ENCODE measurements at regions not wholly inside any gene's neighbourhood (a gene's known extent, or its start where the extent isn't known, plus 50 kb on each side); places are given as distances from the start of the nearest gene placed in this dataset.

DNA sequence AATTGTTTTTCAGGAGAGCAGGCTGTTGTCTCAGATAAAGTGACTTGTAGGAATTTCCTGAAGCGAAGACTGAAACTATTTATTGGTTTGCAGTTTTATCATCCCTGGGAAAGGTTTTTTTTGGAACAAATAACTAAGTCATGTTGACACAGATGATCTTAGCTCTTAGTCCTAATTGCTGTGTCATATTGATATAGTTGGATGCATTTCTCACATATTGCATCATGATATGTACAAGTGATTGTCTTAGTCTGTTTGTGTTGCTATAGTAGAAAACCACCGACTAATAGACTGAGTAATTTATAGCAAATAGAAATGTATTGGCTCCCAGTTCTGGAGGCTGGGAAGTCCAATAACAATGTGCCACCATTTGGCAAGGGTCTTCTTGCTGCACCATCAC, 397.5 kb upstream of the PPP1R2C start (continued):
- TF ChIP-seq, protein P1, sequence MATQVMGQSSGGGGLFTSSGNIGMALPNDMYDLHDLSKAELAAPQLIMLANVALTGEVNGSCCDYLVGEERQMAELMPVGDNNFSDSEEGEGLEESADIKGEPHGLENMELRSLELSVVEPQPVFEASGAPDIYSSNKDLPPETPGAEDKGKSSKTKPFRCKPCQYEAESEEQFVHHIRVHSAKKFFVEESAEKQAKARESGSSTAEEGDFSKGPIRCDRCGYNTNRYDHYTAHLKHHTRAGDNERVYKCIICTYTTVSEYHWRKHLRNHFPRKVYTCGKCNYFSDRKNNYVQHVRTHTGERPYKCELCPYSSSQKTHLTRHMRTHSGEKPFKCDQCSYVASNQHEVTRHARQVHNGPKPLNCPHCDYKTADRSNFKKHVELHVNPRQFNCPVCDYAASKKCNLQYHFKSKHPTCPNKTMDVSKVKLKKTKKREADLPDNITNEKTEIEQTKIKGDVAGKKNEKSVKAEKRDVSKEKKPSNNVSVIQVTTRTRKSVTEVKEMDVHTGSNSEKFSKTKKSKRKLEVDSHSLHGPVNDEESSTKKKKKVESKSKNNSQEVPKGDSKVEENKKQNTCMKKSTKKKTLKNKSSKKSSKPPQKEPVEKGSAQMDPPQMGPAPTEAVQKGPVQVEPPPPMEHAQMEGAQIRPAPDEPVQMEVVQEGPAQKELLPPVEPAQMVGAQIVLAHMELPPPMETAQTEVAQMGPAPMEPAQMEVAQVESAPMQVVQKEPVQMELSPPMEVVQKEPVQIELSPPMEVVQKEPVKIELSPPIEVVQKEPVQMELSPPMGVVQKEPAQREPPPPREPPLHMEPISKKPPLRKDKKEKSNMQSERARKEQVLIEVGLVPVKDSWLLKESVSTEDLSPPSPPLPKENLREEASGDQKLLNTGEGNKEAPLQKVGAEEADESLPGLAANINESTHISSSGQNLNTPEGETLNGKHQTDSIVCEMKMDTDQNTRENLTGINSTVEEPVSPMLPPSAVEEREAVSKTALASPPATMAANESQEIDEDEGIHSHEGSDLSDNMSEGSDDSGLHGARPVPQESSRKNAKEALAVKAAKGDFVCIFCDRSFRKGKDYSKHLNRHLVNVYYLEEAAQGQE (IDR thresholded peaks at IDR 0.05; ENCODE audit: unreplicated experiment) = no peak
- TF ChIP-seq NANOG (IDR thresholded peaks at IDR 0.05; ENCODE audit: borderline replicate concordance) = no peak
- TF ChIP-seq STAT1 (IDR thresholded peaks at IDR 0.05; ENCODE audit: unreplicated experiment) = no peak
- TF ChIP-seq ETS1 (IDR thresholded peaks at IDR 0.05) = no peak
- no peak for TF ChIP-seq ZNF331 (CRISPR knock-in tag; IDR thresholded peaks at IDR 0.05; ENCODE audit: low read depth)

DNA sequence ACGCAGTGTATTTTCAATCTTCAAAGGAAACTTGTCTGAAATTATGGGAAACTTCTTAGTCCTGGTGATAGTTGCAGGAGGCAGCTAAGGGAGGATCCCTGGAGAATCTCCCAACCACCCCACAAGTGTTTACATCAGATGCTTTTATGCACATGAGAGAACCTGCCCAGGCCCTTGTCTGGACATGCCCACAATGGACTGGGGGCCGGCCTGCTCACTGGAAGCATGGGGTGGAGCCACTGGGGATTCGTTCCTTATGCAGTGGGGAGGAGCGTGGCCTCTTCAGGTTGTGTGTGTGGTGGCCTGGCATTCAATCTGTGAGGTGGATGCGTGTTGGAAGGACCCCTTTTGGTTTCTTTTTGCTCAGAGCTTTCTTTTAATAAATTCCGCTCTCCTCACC, 398.7 kb upstream of the PPP1R2C start:
- TF ChIP-seq CTCF (conservative IDR thresholded peaks at IDR 0.05; ENCODE audit: low read depth in 2 of 2) (no peak), EZH2 (IDR thresholded peaks at IDR 0.05; ENCODE audit: low read depth, unreplicated experiment) (no peak), EZH2phosphoT487 (IDR thresholded peaks at IDR 0.05; ENCODE audit: unreplicated experiment) (no peak), CREB1 (CRISPR knock-in tag; IDR thresholded peaks at IDR 0.05; ENCODE audit: low read depth) (no peak), ZNF462 (CRISPR knock-in tag; IDR thresholded peaks at IDR 0.05) (no peak), JUNB (IDR thresholded peaks at IDR 0.05; ENCODE audit: unreplicated experiment) (no peak), POLR2AphosphoS5 (IDR thresholded peaks at IDR 0.05; ENCODE audit: low read depth) (no peak), ZNF114 (CRISPR knock-in tag; IDR thresholded peaks at IDR 0.05) (no peak), ZNF331 (CRISPR knock-in tag; IDR thresholded peaks at IDR 0.05; ENCODE audit: low read depth) (no peak), NANOG (IDR thresholded peaks at IDR 0.05; ENCODE audit: borderline replicate concordance) (no peak)
- H3K36me3 ChIP-seq (ENCODE audit: insufficient read depth) = no peaks in the 10 kb centered on the region
- no peaks in the 10 kb centered on the region for H3K27me3 ChIP-seq (ENCODE audit: insufficient read depth)
- no peaks in the 10 kb centered on the region for H4K20me1 ChIP-seq (replicated peaks; ENCODE audit: insufficient read depth)
- no peaks in the 10 kb centered on the region for H3K9me2 ChIP-seq (ENCODE audit: insufficient read depth)
- no peak overlapping the region for H3K27ac ChIP-seq (ENCODE audit: low read depth)
- Mint-ChIP-seq H3K4me3 (no peak overlapping the region), H3K27ac (no peak overlapping the region), H3K9me3 (peaks cover 8% of the 10 kb centered on the region), H3K4me1 (0 out of 3 replicates have a peak, but pooled peaks cover 3% of the 10 kb centered on the region), H3K27me3 (ENCODE audit: insufficient read depth, low read depth, poor library complexity) (peaks cover 2% of the 10 kb centered on the region), H3K36me3 (ENCODE audit: low read depth) (peaks cover 16% of the 10 kb centered on the region)
- DNase-seq (ENCODE audit: low spot score) = no peak
- no peaks in the 10 kb centered on the region for H3K79me2 ChIP-seq (replicated peaks; ENCODE audit: insufficient read depth)
- no peak overlapping the region for H2AFZ ChIP-seq
- no peak overlapping the region for H3K4me2 ChIP-seq
- H3K4me3 ChIP-seq = no peak overlapping the region
- H3K4me1 ChIP-seq (ENCODE audit: insufficient read depth) = no peaks in the 10 kb centered on the region; the same call in 1 of the 2 replicates
- no peak for ATAC-seq
- H3F3A ChIP-seq (replicated peaks; ENCODE audit: low read depth) = no peaks in the 10 kb centered on the region

All from GM23338 (cell line).